ENCODE measurements at regions not wholly inside any gene's neighbourhood (a gene's known extent, or its start where the extent isn't known, plus 50 kb on each side); places are given as distances from the start of the nearest gene placed in this dataset.

DNA sequence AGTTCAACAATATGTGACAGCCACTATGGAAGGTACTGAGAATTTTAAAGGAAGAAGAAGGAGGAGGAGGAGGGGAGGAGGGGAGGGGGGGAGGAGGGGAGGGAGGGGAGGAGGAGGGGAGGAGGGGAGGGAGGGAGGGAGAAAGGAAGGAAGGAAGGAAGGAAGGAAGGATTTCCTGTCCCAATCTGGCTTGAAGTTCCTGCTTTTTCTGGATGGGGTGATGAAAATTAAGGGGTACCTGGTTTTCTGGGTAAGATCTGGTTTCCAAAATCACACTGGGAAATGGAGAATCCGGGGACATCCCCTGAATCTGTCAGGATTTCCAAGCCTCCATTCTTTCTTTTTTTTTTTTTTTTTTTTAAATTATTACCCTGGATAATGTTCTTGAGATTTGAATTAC lies 271.8 kb downstream of the MTX2 start:
- TF ChIP-seq, protein P1, sequence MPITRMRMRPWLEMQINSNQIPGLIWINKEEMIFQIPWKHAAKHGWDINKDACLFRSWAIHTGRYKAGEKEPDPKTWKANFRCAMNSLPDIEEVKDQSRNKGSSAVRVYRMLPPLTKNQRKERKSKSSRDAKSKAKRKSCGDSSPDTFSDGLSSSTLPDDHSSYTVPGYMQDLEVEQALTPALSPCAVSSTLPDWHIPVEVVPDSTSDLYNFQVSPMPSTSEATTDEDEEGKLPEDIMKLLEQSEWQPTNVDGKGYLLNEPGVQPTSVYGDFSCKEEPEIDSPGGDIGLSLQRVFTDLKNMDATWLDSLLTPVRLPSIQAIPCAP (CRISPR knock-in tag; IDR thresholded peaks at IDR 0.05): no peak
- TF ChIP-seq, protein P2, sequence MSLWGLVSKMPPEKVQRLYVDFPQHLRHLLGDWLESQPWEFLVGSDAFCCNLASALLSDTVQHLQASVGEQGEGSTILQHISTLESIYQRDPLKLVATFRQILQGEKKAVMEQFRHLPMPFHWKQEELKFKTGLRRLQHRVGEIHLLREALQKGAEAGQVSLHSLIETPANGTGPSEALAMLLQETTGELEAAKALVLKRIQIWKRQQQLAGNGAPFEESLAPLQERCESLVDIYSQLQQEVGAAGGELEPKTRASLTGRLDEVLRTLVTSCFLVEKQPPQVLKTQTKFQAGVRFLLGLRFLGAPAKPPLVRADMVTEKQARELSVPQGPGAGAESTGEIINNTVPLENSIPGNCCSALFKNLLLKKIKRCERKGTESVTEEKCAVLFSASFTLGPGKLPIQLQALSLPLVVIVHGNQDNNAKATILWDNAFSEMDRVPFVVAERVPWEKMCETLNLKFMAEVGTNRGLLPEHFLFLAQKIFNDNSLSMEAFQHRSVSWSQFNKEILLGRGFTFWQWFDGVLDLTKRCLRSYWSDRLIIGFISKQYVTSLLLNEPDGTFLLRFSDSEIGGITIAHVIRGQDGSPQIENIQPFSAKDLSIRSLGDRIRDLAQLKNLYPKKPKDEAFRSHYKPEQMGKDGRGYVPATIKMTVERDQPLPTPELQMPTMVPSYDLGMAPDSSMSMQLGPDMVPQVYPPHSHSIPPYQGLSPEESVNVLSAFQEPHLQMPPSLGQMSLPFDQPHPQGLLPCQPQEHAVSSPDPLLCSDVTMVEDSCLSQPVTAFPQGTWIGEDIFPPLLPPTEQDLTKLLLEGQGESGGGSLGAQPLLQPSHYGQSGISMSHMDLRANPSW (CRISPR knock-in tag; conservative IDR thresholded peaks at IDR 0.05; ENCODE audit: low read depth): no peak
- TF ChIP-seq CREB1 (CRISPR knock-in tag; IDR thresholded peaks at IDR 0.05) (no peak), SMAD4 (CRISPR knock-in tag; IDR thresholded peaks at IDR 0.05) (no peak), ELF4 (CRISPR knock-in tag; IDR thresholded peaks at IDR 0.05; ENCODE audit: low read depth) (no peak), ZNF416 (CRISPR knock-in tag; IDR thresholded peaks at IDR 0.05) (no peak), KAT7 (CRISPR knock-in tag; IDR thresholded peaks at IDR 0.05; ENCODE audit: borderline replicate concordance) (no peak), NR1H2 (CRISPR knock-in tag; IDR thresholded peaks at IDR 0.05) (no peak), SOX15 (CRISPR knock-in tag; IDR thresholded peaks at IDR 0.05) (no peak), GTF2I (CRISPR knock-in tag; conservative IDR thresholded peaks at IDR 0.05) (no peak)
- TF ChIP-seq, protein P3, sequence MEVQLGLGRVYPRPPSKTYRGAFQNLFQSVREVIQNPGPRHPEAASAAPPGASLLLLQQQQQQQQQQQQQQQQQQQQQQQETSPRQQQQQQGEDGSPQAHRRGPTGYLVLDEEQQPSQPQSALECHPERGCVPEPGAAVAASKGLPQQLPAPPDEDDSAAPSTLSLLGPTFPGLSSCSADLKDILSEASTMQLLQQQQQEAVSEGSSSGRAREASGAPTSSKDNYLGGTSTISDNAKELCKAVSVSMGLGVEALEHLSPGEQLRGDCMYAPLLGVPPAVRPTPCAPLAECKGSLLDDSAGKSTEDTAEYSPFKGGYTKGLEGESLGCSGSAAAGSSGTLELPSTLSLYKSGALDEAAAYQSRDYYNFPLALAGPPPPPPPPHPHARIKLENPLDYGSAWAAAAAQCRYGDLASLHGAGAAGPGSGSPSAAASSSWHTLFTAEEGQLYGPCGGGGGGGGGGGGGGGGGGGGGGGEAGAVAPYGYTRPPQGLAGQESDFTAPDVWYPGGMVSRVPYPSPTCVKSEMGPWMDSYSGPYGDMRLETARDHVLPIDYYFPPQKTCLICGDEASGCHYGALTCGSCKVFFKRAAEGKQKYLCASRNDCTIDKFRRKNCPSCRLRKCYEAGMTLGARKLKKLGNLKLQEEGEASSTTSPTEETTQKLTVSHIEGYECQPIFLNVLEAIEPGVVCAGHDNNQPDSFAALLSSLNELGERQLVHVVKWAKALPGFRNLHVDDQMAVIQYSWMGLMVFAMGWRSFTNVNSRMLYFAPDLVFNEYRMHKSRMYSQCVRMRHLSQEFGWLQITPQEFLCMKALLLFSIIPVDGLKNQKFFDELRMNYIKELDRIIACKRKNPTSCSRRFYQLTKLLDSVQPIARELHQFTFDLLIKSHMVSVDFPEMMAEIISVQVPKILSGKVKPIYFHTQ (CRISPR knock-in tag; IDR thresholded peaks at IDR 0.05): no peak
- TF ChIP-seq, protein P4, sequence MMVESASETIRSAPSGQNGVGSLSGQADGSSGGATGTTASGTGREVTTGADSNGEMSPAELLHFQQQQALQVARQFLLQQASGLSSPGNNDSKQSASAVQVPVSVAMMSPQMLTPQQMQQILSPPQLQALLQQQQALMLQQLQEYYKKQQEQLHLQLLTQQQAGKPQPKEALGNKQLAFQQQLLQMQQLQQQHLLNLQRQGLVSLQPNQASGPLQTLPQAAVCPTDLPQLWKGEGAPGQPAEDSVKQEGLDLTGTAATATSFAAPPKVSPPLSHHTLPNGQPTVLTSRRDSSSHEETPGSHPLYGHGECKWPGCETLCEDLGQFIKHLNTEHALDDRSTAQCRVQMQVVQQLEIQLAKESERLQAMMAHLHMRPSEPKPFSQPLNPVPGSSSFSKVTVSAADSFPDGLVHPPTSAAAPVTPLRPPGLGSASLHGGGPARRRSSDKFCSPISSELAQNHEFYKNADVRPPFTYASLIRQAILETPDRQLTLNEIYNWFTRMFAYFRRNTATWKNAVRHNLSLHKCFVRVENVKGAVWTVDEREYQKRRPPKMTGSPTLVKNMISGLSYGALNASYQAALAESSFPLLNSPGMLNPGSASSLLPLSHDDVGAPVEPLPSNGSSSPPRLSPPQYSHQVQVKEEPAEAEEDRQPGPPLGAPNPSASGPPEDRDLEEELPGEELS (CRISPR knock-in tag; IDR thresholded peaks at IDR 0.05): no peak
- TF ChIP-seq, protein P5, sequence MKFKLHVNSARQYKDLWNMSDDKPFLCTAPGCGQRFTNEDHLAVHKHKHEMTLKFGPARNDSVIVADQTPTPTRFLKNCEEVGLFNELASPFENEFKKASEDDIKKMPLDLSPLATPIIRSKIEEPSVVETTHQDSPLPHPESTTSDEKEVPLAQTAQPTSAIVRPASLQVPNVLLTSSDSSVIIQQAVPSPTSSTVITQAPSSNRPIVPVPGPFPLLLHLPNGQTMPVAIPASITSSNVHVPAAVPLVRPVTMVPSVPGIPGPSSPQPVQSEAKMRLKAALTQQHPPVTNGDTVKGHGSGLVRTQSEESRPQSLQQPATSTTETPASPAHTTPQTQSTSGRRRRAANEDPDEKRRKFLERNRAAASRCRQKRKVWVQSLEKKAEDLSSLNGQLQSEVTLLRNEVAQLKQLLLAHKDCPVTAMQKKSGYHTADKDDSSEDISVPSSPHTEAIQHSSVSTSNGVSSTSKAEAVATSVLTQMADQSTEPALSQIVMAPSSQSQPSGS (CRISPR knock-in tag; IDR thresholded peaks at IDR 0.05; ENCODE audit: borderline replicate concordance, low read depth): no peak
- Mint-ChIP-seq H3K9me3 (no peaks in the 10 kb centered on the region), H3K27ac (no peak overlapping the region), H3K4me3 (no peak overlapping the region), H3K4me1 (no peaks in the 10 kb centered on the region), H3K36me3 (no peaks in the 10 kb centered on the region), H3K27me3 (ENCODE audit: low read depth) (peaks cover 9% of the 10 kb centered on the region)
- CTCF ChIA-PET: no interaction called here
- POLR2A ChIA-PET: no interaction called here
- ATAC-seq (no peak), DNase-seq (ENCODE audit: low spot score) (no peak)

DNA sequence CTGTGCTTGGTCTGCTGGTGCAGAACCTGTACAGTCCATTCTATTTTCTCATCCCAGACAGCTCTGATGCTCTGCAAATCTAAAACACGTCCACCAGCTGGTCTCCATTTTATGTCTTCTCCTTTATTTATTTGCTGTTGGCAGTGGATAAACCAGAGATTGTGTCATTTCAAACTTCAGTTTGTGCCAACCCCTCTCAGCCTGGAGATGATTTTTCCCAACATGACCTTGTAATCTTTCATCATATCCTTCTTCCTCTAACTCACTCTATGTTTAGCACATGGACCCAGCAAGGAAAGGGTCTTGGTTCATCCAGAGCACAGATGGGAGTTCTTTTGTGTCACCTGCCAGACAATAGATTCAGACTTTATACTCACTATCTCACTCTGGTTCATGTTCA lies 273.2 kb downstream of the MTX2 start:
- Mint-ChIP-seq H3K4me1 (no peaks in the 10 kb centered on the region), H3K27ac (no peak overlapping the region), H3K4me3 (no peak overlapping the region), H3K36me3 (no peaks in the 10 kb centered on the region), H3K27me3 (ENCODE audit: low read depth) (peaks cover 9% of the 10 kb centered on the region), H3K9me3 (no peaks in the 10 kb centered on the region)
- no peak for DNase-seq (ENCODE audit: low spot score)
- CTCF ChIA-PET: no interaction called here
- no peak for ATAC-seq
- POLR2A ChIA-PET: no interaction called here
- TF ChIP-seq OVOL2 (CRISPR knock-in tag; IDR thresholded peaks at IDR 0.05; ENCODE audit: borderline replicate concordance) (no peak), FOXK1 (CRISPR knock-in tag; IDR thresholded peaks at IDR 0.05) (no peak), FOXJ3 (CRISPR knock-in tag; IDR thresholded peaks at IDR 0.05; ENCODE audit: borderline replicate concordance) (no peak), KAT7 (CRISPR knock-in tag; IDR thresholded peaks at IDR 0.05; ENCODE audit: borderline replicate concordance) (no peak)
- TF ChIP-seq, protein P6, sequence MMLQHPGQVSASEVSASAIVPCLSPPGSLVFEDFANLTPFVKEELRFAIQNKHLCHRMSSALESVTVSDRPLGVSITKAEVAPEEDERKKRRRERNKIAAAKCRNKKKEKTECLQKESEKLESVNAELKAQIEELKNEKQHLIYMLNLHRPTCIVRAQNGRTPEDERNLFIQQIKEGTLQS (CRISPR knock-in tag; conservative IDR thresholded peaks at IDR 0.05): no peak
- TF ChIP-seq, protein P7, sequence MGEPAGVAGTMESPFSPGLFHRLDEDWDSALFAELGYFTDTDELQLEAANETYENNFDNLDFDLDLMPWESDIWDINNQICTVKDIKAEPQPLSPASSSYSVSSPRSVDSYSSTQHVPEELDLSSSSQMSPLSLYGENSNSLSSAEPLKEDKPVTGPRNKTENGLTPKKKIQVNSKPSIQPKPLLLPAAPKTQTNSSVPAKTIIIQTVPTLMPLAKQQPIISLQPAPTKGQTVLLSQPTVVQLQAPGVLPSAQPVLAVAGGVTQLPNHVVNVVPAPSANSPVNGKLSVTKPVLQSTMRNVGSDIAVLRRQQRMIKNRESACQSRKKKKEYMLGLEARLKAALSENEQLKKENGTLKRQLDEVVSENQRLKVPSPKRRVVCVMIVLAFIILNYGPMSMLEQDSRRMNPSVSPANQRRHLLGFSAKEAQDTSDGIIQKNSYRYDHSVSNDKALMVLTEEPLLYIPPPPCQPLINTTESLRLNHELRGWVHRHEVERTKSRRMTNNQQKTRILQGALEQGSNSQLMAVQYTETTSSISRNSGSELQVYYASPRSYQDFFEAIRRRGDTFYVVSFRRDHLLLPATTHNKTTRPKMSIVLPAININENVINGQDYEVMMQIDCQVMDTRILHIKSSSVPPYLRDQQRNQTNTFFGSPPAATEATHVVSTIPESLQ (CRISPR knock-in tag; IDR thresholded peaks at IDR 0.05): no peak
- TF ChIP-seq, protein P1 (CRISPR knock-in tag; IDR thresholded peaks at IDR 0.05): no peak

All from WTC11 (cell line).